HepG2 (cell line): ENCODE measurements at regions not wholly inside any gene's neighbourhood (a gene's known extent, or its start where the extent isn't known, plus 50 kb on each side); places are given as distances from the start of the nearest gene placed in this dataset.

Experiments
- ATAC-seq: fragments of 200-7000 bp; cut with Tn5 transposase; 3 replicates; pipeline ENCODE4 v1.9.1; 2020; ENCODE audit warnings: mild to moderate bottlenecking, moderate library complexity
- BruUV-seq: library from RNA; stranded (reverse); fragments of 400-500 nt; replicated peaks from 2 replicates; lab custom pipeline; 2021; lab: Mats Ljungman, UMichigan
- CTCF ChIA-PET: fragments of 300-600 bp; formaldehyde crosslinking; extraction: SDS; loops from one replicate; lab custom pipeline; 2021; ENCODE audit warnings: low total read pairs, inconsistent platforms, low intra/inter-chr PET ratio; lab: Yijun Ruan, JAX
- POLR2A ChIA-PET: fragments of 350-600 bp; sonication (Branson Sonifier 250); formaldehyde crosslinking; loops from one replicate; lab custom pipeline; 2020; ENCODE audit warnings: antibody characterized with exemption, inconsistent platforms; lab: Yijun Ruan, JAX
- DNase-seq: peaks from one replicate; pipeline ENCODE4 v3.0.0-alpha.2; 2015; ENCODE audit warnings: low spot score
- FAIRE-seq: peaks from 3 replicates; lab custom pipeline; 2011; peaks lifted over from hg19 to GRCh38; lab: Jason Lieb, UNC
- H2AFZ ChIP-seq: one replicate; pipeline ENCODE4 v1.6.1; 2011; ENCODE audit warnings: low read length, inconsistent platforms
- H3K27ac ChIP-seq: fragments of 300-600 bp; 3 replicates; pipeline ENCODE4 v1.8.0; 2011; ENCODE audit warnings: mixed run types, mild to moderate bottlenecking, mixed read lengths, low read length, inconsistent platforms; ENCODE audit not compliant: insufficient read depth; ENCODE audit errors: extremely low read length
- H3K27me3 ChIP-seq, 2 experiments: fragments of 200-600 bp in 1 of 2; 2 replicates in 1 of 2; 3 replicates in 1 of 2; pipeline versions ENCODE4 v1.6.0 to v1.8.0; 2011; ENCODE audit warnings: low read length in 2 of 2, mild to moderate bottlenecking in 2 of 2, moderate library complexity in 2 of 2, inconsistent platforms in 1 of 2; ENCODE audit not compliant: insufficient read depth in 2 of 2, control insufficient read depth in 1 of 2
- H3K36me3 ChIP-seq, 2 experiments: fragments of 200-600 bp in 1 of 2; replicated peaks in 1 of 2; 2 replicates in 1 of 2; 3 replicates in 1 of 2; pipeline versions ENCODE4 v1.5.1 to v1.8.0; 2011; ENCODE audit warnings: low read length in 2 of 2, inconsistent platforms in 1 of 2; ENCODE audit not compliant: insufficient read depth in 2 of 2, control insufficient read depth in 1 of 2
- H3K4me1 ChIP-seq: 2 replicates; pipeline ENCODE4 v1.5.1; 2012; ENCODE audit warnings: low read length, inconsistent platforms; ENCODE audit not compliant: insufficient read depth
- H3K4me2 ChIP-seq: 2 replicates; pipeline ENCODE4 v1.6.0; 2011; ENCODE audit warnings: low read depth, low read length, inconsistent platforms
- H3K4me3 ChIP-seq, 3 experiments: fragments of 200-600 bp in 1 of 3; sonication (generic), shearing (Covaris generic) in 1 of 3; replicated peaks in 1 of 3; 2 replicates each; pipeline ENCODE4 v1.5.1; 2011 to 2016; ENCODE audit warnings: low read length in 3 of 3, inconsistent platforms in 2 of 3, low read depth in 2 of 3, mild to moderate bottlenecking in 2 of 3, control low read depth in 1 of 3, mixed read lengths in 1 of 3; ENCODE audit not compliant: insufficient read depth in 1 of 3
- H3K79me2 ChIP-seq: one replicate; pipeline ENCODE4 v1.6.1; 2011; ENCODE audit warnings: low read length, inconsistent platforms; ENCODE audit not compliant: insufficient read depth
- H3K9ac ChIP-seq: 2 replicates; pipeline ENCODE4 v1.6.0; 2011; ENCODE audit warnings: mild to moderate bottlenecking, low read depth, low read length, inconsistent platforms; ENCODE audit not compliant: insufficient read depth
- H3K9me3 ChIP-seq: 2 replicates; pipeline ENCODE4 v1.5.1; 2012; ENCODE audit warnings: mild to moderate bottlenecking, low read length
- H4K20me1 ChIP-seq: 2 replicates; pipeline ENCODE4 v1.6.0; 2011; ENCODE audit warnings: inconsistent platforms, mild to moderate bottlenecking, low read length, moderate library complexity; ENCODE audit not compliant: insufficient read depth
- ELF3 ChIP-seq: IDR thresholded peaks from 2 replicates; pipeline ENCODE4 v1.6.1; 2016; ENCODE audit warnings: missing genetic modification reagents, missing compliant biosample characterization
- NKX3-1 ChIP-seq: sonication (generic); formaldehyde crosslinking; IDR thresholded peaks from 2 replicates; pipeline ENCODE4 v1.5.0; 2020; ENCODE audit warnings: missing genetic modification reagents
- POLR2A ChIP-seq, 2 experiments: IDR thresholded peaks; 2 replicates each; pipeline ENCODE4 v1.6.1; 2011; ENCODE audit warnings: low read depth in 2 of 2, low read length in 2 of 2, mild to moderate bottlenecking in 1 of 2, moderate library complexity in 1 of 2; ENCODE audit not compliant: insufficient read depth in 1 of 2
- TRIM24 ChIP-seq: sonication (generic); formaldehyde crosslinking; IDR thresholded peaks from 2 replicates; pipeline ENCODE4 v1.8.0; 2022; ENCODE audit warnings: mild to moderate bottlenecking, missing genetic modification reagents
- TSC22D2 ChIP-seq: sonication (generic); formaldehyde crosslinking; IDR thresholded peaks from 2 replicates; pipeline ENCODE4 v1.5.1; 2020; ENCODE audit warnings: missing genetic modification reagents, mild to moderate bottlenecking, borderline replicate concordance
- ZFP36L2 ChIP-seq: sonication (generic); formaldehyde crosslinking; IDR thresholded peaks from 2 replicates; pipeline ENCODE4 v1.4.0; 2020; ENCODE audit warnings: missing genetic modification reagents
- ZNF383 ChIP-seq: sonication (generic); formaldehyde crosslinking; IDR thresholded peaks from 2 replicates; pipeline ENCODE4 v1.4.0; 2020; ENCODE audit warnings: missing genetic modification reagents, mild to moderate bottlenecking, borderline replicate concordance
- ZNF724P ChIP-seq: sonication (generic); formaldehyde crosslinking; IDR thresholded peaks from 2 replicates; pipeline ENCODE4 v1.8.0; 2022; ENCODE audit warnings: missing genetic modification reagents, borderline replicate concordance
- ZNF747 ChIP-seq: sonication (generic); formaldehyde crosslinking; IDR thresholded peaks from 2 replicates; pipeline ENCODE4 v1.8.1; 2023; ENCODE audit warnings: missing genetic modification reagents, mild to moderate bottlenecking, borderline replicate concordance
- WGBS: methylation state at CpG from one replicate; pipeline ENCODE4 v1.1.6; 2017; ENCODE audit warnings: low lambda C conversion rate; 5-methylcytosine and 5-hydroxymethylcytosine counted together
- in situ Hi-C: cut with HindIII; loops from 2 replicates; pipeline ENCODE4 v1.10.0; 2017; ENCODE audit warnings: low pct_unique_long_range_greater_than_20kb; ENCODE audit not compliant: extremely low pct_ligation_motif_present
- intact Hi-C: fragments of 100-400 bp; cut with micrococcal nuclease; formaldehyde crosslinking; loops from one replicate; pipeline ENCODE4 v1.10.0; 2022; ENCODE audit not compliant: unreplicated experiment
- TF ChIP-seq, protein P1 (sequence below): IDR thresholded peaks from 2 replicates; pipeline ENCODE4 v1.6.1; 2018; ENCODE audit warnings: missing genetic modification reagents
- TF ChIP-seq, protein P2 (sequence below): sonication (generic); formaldehyde crosslinking; IDR thresholded peaks from 2 replicates; pipeline ENCODE4 v1.5.0; 2020; ENCODE audit warnings: mild to moderate bottlenecking, missing genetic modification reagents

DNA sequence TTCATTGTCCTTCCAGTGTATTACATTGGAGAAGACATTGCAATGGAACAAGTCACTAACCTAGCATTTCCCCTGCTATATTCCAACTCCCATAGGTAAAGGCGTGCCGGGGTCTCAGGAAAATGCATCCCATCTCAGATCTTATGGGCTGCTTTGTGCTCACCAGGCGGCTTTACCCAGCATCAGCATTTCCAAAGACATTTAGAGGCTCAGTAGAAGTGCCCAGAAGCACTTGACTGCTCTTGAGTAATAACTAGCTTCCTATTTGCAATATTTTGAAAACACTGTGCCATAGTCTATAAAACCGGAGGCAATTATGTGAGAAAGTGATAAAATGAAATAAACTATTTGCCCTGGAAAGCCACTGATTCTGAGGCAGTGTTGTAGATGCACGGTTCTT lies 415.0 kb upstream of the NPVF start:
- POLR2A ChIA-PET = no interaction called here
- 1% methylated on average over 5 of the region's 5 CpGs for WGBS
- DNase-seq (no peak), FAIRE-seq (no peak), ATAC-seq (no peak)
- no peaks in the 10 kb centered on the region for H3K27me3 ChIP-seq
- CTCF ChIA-PET = no interaction called here
- H3K79me2 ChIP-seq = no peaks in the 10 kb centered on the region
- no peaks in the 10 kb centered on the region for H4K20me1 ChIP-seq
- BruUV-seq = no TSS peak
- no peak overlapping the region for H2AFZ ChIP-seq
- H3K4me2 ChIP-seq = no peak overlapping the region
- no peaks in the 10 kb centered on the region for H3K36me3 ChIP-seq
- H3K9me3 ChIP-seq = no peaks in the 10 kb centered on the region
- no peak overlapping the region for H3K4me3 ChIP-seq
- H3K9ac ChIP-seq = no peak overlapping the region
- in situ Hi-C loops = no loop called here
- intact Hi-C loops = no loop called here
- no peaks in the 10 kb centered on the region for H3K4me1 ChIP-seq
- no peak overlapping the region for H3K27ac ChIP-seq
- no peak for TF ChIP-seq TSC22D2 (CRISPR knock-in tag)
- TF ChIP-seq ZFP36L2 (CRISPR knock-in tag) = no peak
- TF ChIP-seq TRIM24 (CRISPR knock-in tag) = no peak
- TF ChIP-seq ELF3 (CRISPR knock-in tag) = no peak
- TF ChIP-seq ZNF383 = no peak
- TF ChIP-seq ZNF747 (CRISPR knock-in tag) = no peak
- TF ChIP-seq, protein P1, sequence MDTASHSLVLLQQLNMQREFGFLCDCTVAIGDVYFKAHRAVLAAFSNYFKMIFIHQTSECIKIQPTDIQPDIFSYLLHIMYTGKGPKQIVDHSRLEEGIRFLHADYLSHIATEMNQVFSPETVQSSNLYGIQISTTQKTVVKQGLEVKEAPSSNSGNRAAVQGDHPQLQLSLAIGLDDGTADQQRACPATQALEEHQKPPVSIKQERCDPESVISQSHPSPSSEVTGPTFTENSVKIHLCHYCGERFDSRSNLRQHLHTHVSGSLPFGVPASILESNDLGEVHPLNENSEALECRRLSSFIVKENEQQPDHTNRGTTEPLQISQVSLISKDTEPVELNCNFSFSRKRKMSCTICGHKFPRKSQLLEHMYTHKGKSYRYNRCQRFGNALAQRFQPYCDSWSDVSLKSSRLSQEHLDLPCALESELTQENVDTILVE = no peak
- no peak for TF ChIP-seq POLR2A (IDR thresholded peaks at IDR 0.05; ENCODE audit: insufficient read depth in 1 of 2, low read depth in 2 of 2, low read length in 2 of 2)
- TF ChIP-seq, protein P2, sequence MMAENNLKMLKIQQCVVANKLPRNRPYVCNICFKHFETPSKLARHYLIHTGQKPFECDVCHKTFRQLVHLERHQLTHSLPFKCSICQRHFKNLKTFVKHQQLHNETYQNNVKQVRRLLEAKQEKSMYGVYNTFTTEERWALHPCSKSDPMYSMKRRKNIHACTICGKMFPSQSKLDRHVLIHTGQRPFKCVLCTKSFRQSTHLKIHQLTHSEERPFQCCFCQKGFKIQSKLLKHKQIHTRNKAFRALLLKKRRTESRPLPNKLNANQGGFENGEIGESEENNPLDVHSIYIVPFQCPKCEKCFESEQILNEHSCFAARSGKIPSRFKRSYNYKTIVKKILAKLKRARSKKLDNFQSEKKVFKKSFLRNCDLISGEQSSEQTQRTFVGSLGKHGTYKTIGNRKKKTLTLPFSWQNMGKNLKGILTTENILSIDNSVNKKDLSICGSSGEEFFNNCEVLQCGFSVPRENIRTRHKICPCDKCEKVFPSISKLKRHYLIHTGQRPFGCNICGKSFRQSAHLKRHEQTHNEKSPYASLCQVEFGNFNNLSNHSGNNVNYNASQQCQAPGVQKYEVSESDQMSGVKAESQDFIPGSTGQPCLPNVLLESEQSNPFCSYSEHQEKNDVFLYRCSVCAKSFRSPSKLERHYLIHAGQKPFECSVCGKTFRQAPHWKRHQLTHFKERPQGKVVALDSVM = no peak
- TF ChIP-seq ZNF724P (CRISPR knock-in tag) = no peak
- no peak for TF ChIP-seq NKX3-1 (CRISPR knock-in tag)
